SU-DHL-6 (cell line): ENCODE measurements at regions not wholly inside any gene's neighbourhood (a gene's known extent, or its start where the extent isn't known, plus 50 kb on each side); places are given as distances from the start of the nearest gene placed in this dataset.

Experiments used
- H2AFZ ChIP-seq: fragments of 200-600 bp; sonication (generic); 2 replicates; pipeline ENCODE4 v1.6.1; 2014; ENCODE audit warnings: low read depth, mild to moderate bottlenecking, moderate library complexity, mixed read lengths, antibody characterized with exemption, low read length; ENCODE audit not compliant: severe bottlenecking
- H3F3A ChIP-seq: fragments of 200-600 bp; shearing (Covaris generic); 2 replicates; pipeline ENCODE4 v1.6.0; 2016; ENCODE audit warnings: antibody characterized with exemption, mild to moderate bottlenecking; ENCODE audit not compliant: insufficient read depth
- H3K27ac ChIP-seq: fragments of 200-600 bp; sonication (generic); 2 replicates; pipeline ENCODE4 v1.5.1; 2016; ENCODE audit warnings: low read depth, mild to moderate bottlenecking, low read length, moderate library complexity, mixed read lengths
- H3K27me3 ChIP-seq: fragments of 200-600 bp; sonication (generic), shearing (Covaris generic); 2 replicates; pipeline ENCODE4 v1.6.0; 2014; ENCODE audit warnings: mild to moderate bottlenecking, low read length
- H3K36me3 ChIP-seq: fragments of 200-600 bp; sonication (generic); 2 replicates; pipeline ENCODE4 v1.6.1; 2014; ENCODE audit warnings: mild to moderate bottlenecking, low read length, mixed read lengths
- H3K4me2 ChIP-seq: fragments of 300-600, 200-600 bp; shearing (Covaris generic), sonication (generic); 2 replicates; pipeline ENCODE4 v1.6.0; 2014; ENCODE audit warnings: low read length, low read depth, mild to moderate bottlenecking; ENCODE audit not compliant: poor library complexity, severe bottlenecking
- H3K4me3 ChIP-seq: fragments of 200-600 bp; sonication (generic); 2 replicates; pipeline ENCODE4 v1.5.1; 2014; ENCODE audit warnings: antibody characterized with exemption, low read length, mild to moderate bottlenecking, mixed read lengths; ENCODE audit not compliant: insufficient read depth, poor library complexity, severe bottlenecking
- H3K79me2 ChIP-seq: fragments of 200-600 bp; sonication (generic); 2 replicates; pipeline ENCODE4 v1.6.1; 2014; ENCODE audit warnings: mild to moderate bottlenecking, low read length, moderate library complexity; ENCODE audit not compliant: insufficient read depth
- H3K9ac ChIP-seq: fragments of 200-600 bp; sonication (generic); 2 replicates; pipeline ENCODE4 v1.7.0; 2014; ENCODE audit warnings: mild to moderate bottlenecking, low read length
- H3K9me2 ChIP-seq: fragments of 200-600 bp; sonication (generic); replicated peaks from 2 replicates; pipeline ENCODE4 v1.6.1; 2014; ENCODE audit warnings: low read length; ENCODE audit not compliant: insufficient read depth
- H3K9me3 ChIP-seq: fragments of 200-600 bp; sonication (generic); 2 replicates; pipeline ENCODE4 v1.6.1; 2014; ENCODE audit warnings: low read length, mixed read lengths; ENCODE audit not compliant: insufficient read depth
- H4K20me1 ChIP-seq: fragments of 200-600 bp; sonication (generic); 2 replicates; pipeline ENCODE4 v1.6.1; 2014; ENCODE audit warnings: low read depth, mild to moderate bottlenecking, antibody characterized with exemption, low read length, moderate library complexity, mixed read lengths
- CTCF ChIP-seq: fragments of 200-600 bp; sonication (generic); IDR thresholded peaks from one replicate; pipeline ENCODE4 v1.5.1; 2017; ENCODE audit warnings: antibody characterized with exemption, mild to moderate bottlenecking, low read length, moderate library complexity; ENCODE audit not compliant: insufficient read depth, poor library complexity, severe bottlenecking
- EZH2phosphoT487 ChIP-seq: fragments of 200-600 bp; sonication (generic), shearing (Covaris generic); conservative IDR thresholded peaks from 2 replicates; pipeline ENCODE4 v1.6.1; 2018; ENCODE audit warnings: mild to moderate bottlenecking, antibody characterized with exemption, low read length, moderate library complexity, mixed read lengths

- H3K27me3 ChIP-seq = no peaks in the 10 kb centered on the region
- H3K4me3 ChIP-seq = no peak overlapping the region
- H2AFZ ChIP-seq = no peak overlapping the region
- no peaks in the 10 kb centered on the region for H3K36me3 ChIP-seq
- no peaks in the 10 kb centered on the region; the same call in 1 of the 2 replicates for H3K9me2 ChIP-seq
- no peaks in the 10 kb centered on the region for H4K20me1 ChIP-seq
- no peak overlapping the region for H3K4me2 ChIP-seq
- H3K27ac ChIP-seq = no peak overlapping the region
- no peaks in the 10 kb centered on the region for H3K9me3 ChIP-seq
- H3F3A ChIP-seq = no peaks in the 10 kb centered on the region
- H3K79me2 ChIP-seq = no peaks in the 10 kb centered on the region
- TF ChIP-seq EZH2phosphoT487 (no peak), CTCF (no peak)
- H3K9ac ChIP-seq = no peak overlapping the region
Measured at GRCh38 chr18:52175406-52175805, 164.6 kb upstream of the DCC start.

DNA sequence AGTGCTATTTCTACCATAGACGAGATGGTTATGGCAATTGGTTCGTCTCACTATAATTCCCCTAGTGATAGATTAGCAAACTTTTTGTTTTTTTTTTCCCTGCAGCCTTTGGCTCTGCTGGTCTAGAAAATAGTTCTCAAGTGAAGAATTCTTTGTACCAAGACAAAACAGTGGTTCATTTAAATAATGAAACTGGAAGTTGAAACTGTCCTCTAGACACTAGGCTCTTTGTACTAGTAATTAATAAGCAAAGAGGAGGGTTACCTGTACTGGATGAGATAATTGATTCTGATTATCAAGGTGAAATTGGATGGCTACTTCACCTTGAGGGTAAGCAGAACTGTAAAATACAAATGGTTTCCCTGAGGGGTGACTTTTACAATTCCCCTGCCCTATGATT, 156.9 kb upstream of the DCC start:
- no peaks in the 10 kb centered on the region for H3K36me3 ChIP-seq
- no peaks in the 10 kb centered on the region for H3K79me2 ChIP-seq
- TF ChIP-seq EZH2phosphoT487 (no peak), CTCF (no peak)
- H3K27ac ChIP-seq = no peak overlapping the region
- no peaks in the 10 kb centered on the region for H3F3A ChIP-seq
- H3K4me2 ChIP-seq = no peak overlapping the region
- no peak overlapping the region for H3K4me3 ChIP-seq
- no peak overlapping the region for H2AFZ ChIP-seq
- H3K9ac ChIP-seq = no peak overlapping the region
- H3K27me3 ChIP-seq = no peaks in the 10 kb centered on the region
- H3K9me3 ChIP-seq = no peaks in the 10 kb centered on the region
- no peaks in the 10 kb centered on the region for H4K20me1 ChIP-seq
- H3K9me2 ChIP-seq = no peaks in the 10 kb centered on the region

- Histone ChIP-seq H3F3A (no peaks in the 10 kb centered on the region), H3K36me3 (no peaks in the 10 kb centered on the region), H3K79me2 (no peaks in the 10 kb centered on the region), H4K20me1 (no peaks in the 10 kb centered on the region), H3K9ac (no peak overlapping the region), H3K4me2 (no peak overlapping the region), H3K9me2 (no peaks in the 10 kb centered on the region), H2AFZ (no peak overlapping the region), H3K27me3 (no peaks in the 10 kb centered on the region), H3K27ac (no peak overlapping the region), H3K4me3 (no peak overlapping the region), H3K9me3 (no peaks in the 10 kb centered on the region)
- TF ChIP-seq CTCF (no peak), EZH2phosphoT487 (no peak)
Measured at GRCh38 chr18:52190195-52190594, 149.8 kb upstream of the DCC start.
